ENCODE measurements at regions not wholly inside any gene's neighbourhood (a gene's known extent, or its start where the extent isn't known, plus 50 kb on each side); places are given as distances from the start of the nearest gene placed in this dataset.
"Not testable (repeated sequence)": the region's sequence is repeated elsewhere in the genome, so short reads cannot be mapped to it uniquely, and the experiment has no call there.

DNA sequence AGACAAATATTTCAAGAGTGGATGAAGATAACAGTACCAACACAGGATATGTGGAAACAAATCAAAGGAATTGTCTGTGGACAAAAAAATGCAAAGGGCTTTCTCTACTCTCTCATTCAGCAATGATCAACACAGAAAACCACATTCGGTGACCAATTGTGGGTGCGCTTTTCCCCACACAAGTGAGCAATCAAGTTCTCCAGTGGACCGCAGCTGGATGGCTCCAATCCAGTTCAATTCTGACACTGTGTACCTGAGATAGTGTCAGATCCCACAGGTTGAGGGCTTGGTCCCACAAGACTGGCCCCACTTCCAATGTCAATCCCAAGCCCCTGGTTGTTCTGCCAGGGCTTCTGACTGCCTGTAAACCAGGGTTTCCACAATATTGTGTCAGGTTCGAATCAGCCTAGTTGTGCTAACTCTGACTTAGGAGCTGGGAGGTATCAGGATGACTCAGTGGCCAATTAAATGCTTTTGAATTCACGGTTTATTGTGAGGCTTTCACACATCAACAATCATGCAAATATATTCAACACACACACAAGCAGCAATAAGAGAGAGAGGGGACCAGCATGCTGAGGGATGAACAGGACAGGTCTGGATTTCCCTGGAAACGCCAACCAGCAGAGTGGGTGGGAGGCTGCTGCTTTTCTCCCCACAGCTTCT lies 87.0 kb upstream of the BTG3 start:
- no peak for TF ChIP-seq ZFX (IDR thresholded peaks at IDR 0.05)
- TF ChIP-seq, protein P1, sequence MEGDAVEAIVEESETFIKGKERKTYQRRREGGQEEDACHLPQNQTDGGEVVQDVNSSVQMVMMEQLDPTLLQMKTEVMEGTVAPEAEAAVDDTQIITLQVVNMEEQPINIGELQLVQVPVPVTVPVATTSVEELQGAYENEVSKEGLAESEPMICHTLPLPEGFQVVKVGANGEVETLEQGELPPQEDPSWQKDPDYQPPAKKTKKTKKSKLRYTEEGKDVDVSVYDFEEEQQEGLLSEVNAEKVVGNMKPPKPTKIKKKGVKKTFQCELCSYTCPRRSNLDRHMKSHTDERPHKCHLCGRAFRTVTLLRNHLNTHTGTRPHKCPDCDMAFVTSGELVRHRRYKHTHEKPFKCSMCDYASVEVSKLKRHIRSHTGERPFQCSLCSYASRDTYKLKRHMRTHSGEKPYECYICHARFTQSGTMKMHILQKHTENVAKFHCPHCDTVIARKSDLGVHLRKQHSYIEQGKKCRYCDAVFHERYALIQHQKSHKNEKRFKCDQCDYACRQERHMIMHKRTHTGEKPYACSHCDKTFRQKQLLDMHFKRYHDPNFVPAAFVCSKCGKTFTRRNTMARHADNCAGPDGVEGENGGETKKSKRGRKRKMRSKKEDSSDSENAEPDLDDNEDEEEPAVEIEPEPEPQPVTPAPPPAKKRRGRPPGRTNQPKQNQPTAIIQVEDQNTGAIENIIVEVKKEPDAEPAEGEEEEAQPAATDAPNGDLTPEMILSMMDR (conservative IDR thresholded peaks at IDR 0.05), result no peak

DNA sequence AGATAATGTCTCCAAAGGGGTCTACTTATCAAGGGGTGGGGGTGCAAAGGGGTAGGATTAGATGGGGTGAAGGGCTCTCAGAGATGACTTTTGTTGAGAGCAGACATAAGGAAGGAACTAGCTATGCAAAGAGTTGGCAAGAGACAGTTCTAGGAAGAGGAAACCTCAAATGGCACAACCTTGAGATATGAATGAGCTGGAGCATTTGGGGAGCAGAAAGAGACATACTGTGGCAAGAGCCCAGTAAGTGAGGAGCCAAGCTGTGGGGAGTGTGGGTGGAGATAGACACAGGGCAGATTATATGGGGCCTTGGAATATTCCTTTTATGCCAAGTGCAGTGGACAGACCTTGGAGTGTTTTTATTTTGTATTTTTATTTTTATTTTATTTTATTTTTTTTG lies 84.8 kb upstream of the BTG3 start:
- TF ChIP-seq ZFX (IDR thresholded peaks at IDR 0.05), result no peak
- TF ChIP-seq, protein P1 (conservative IDR thresholded peaks at IDR 0.05), result no peak

More for the DNA sequence above, 87.0 kb upstream of the BTG3 start:
- no peak overlapping the region for H3K27ac ChIP-seq

DNA sequence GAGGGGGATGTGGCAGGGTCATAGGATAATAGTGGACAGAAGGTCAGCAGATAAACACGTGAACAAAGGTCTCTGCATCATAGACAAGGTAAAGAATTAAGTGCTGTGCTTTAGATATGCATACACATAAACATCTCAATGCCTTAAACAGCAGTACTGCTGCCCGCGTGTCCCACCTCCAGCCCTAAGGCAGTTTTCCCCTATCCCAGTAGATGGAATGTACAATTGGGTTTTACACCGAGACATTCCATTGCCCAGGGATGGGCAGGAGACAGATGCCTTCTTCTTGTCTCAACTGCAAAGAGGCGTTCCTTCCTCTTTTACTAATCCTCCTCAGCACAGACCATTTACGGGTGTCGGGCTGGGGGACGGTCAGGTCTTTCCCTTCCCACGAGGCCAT lies 81.7 kb upstream of the BTG3 start:
- not testable (repeated sequence) for H3K27ac ChIP-seq

More for the DNA sequence above, 84.8 kb upstream of the BTG3 start:
- no peak overlapping the region for H3K27ac ChIP-seq

DNA sequence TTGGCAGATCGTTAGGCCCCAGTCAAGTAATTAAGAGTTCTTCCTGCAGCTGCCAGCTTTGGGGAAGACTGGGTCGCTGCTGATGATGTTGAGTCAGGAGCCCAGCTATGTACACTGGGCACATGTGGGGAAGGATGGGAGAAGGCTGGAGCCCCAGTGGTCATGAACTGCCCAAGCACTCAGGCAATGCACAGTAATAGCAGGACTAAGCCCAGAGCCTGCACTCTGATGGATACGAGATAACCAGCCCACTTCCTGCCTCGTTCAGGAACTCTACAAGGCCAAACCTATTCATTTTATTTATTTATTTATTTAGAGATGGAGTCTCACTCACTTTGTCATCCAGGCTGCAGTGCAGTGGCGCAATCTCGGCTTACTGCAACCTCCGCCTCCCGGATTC lies 81.1 kb upstream of the BTG3 start:
- no peak overlapping the region for H3K27ac ChIP-seq
- TF ChIP-seq, protein P1 (conservative IDR thresholded peaks at IDR 0.05), result no peak
- no peak for TF ChIP-seq ZFX (IDR thresholded peaks at IDR 0.05)

DNA sequence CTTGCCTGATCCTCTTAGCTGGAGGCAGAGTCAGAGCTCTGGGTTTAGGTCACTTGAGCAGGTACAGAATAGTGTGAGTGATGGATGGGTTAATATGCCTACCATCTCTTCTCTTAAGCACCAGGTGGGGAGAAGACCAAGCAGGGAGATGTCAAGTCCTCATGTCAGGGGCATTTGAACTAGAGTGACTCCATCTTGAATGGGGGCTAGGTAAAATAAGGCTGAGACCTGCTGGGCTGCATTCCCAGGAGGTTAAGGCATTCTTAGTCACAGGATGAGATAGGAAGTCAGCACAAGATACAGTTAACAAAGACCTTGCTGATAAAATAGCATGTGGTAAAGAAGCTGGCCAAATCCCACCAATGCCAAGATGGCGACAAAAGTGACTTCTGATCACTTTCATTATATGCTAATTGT lies 77.4 kb upstream of the BTG3 start:
- no peak overlapping the region for H3K27ac ChIP-seq
- TF ChIP-seq, protein P1 (conservative IDR thresholded peaks at IDR 0.05), result no peak
- TF ChIP-seq ZFX (IDR thresholded peaks at IDR 0.05), result no peak

DNA sequence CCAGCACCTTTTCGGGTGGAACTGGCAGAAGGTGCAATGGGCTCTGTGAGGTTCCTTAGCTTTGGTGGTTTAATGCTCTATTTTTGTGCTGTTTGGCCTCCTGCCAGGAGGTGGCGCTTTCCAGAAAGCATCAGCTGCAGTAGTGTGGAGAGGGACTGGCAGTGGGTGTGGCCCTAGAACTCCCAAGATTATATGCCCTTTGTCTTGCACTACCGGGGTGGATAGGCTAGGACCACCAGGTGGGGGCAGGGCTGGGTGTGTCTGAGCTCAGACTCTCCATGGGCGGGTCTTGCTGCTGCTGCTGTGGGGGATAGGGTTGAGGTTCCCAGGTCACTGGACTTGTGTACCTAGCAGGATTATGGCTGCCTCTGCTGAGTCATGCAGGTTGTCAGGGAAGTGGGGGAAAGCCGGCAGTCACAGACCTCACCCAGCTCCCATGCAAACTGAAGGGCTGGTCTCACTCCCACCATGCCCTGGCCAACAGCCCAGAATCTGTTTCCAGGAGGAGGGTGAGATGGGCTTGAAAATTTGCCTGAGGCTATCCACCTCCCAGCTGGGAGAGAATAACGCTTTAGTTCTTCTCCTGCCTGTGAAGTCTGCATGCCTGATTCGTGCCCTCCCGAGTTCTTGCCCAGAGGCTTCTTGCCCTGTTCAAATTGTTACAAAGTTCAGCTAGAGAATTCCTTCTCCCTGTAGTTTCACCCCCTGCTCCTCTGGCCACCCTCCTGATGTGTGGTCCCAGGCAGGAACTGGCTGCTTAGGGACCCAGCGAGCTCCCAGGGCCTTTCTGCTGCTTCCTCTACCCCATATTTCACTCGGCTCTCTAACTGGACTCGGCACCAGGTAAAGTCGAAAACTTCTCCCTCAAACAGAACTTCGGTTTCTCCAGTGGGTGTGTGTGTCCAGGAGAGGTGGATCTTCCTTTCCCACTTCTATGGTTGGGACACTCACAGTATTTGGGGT lies 76.5 kb upstream of the BTG3 start:
- TF ChIP-seq, protein P1 (conservative IDR thresholded peaks at IDR 0.05), result peak; percentile 47
- no peak for TF ChIP-seq ZFX (IDR thresholded peaks at IDR 0.05)
- no peak overlapping the region for H3K27ac ChIP-seq

DNA sequence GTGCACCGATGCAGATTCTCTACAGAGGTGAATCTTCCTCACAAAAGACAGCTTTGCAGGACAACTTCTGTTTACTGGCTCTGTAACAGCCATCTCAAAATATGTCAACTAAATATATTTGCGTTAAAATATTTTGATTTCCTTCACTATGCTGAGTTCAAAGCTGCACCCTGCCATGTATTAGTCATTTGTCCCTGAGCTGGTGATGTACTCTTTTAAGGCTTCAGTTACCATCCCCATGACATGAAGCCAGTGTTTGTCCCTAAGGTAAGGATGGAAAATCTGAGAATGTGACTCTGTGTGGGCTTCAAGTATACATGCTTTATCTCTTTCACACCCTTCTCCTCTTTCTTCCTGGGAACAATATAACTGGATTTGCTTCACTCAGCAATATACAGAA lies 70.2 kb upstream of the BTG3 start:
- no peak overlapping the region for H3K27ac ChIP-seq
- TF ChIP-seq, protein P1 (conservative IDR thresholded peaks at IDR 0.05), result no peak
- TF ChIP-seq ZFX (IDR thresholded peaks at IDR 0.05), result no peak
